Keratinocyte (primary cell): ENCODE measurements at regions not wholly inside any gene's neighbourhood (a gene's known extent, or its start where the extent isn't known, plus 50 kb on each side); places are given as distances from the start of the nearest gene placed in this dataset.
"Not testable (repeated sequence)": the region's sequence is repeated elsewhere in the genome, so short reads cannot be mapped to it uniquely, and the experiment has no call there.

Experiments
- DNase-seq: peaks from one replicate; pipeline ENCODE4 v3.0.0-alpha.2; 2011; ENCODE audit warnings: low read depth, missing footprints, low spot score
- FAIRE-seq: peaks from 2 replicates; lab custom pipeline; 2011; peaks lifted over from hg19 to GRCh38; lab: Jason Lieb, UNC
- H2AFZ ChIP-seq: 2 replicates; pipeline ENCODE4 v1.6.0; 2012; ENCODE audit warnings: low read length, control low read depth, inconsistent platforms; ENCODE audit not compliant: control insufficient read depth
- H3K27ac ChIP-seq: 2 replicates; pipeline ENCODE4 v1.5.1; 2011; ENCODE audit warnings: low read length; ENCODE audit not compliant: control insufficient read depth, insufficient read depth
- H3K27me3 ChIP-seq: 3 replicates; pipeline ENCODE4 v1.6.0; 2011; ENCODE audit warnings: low read length; ENCODE audit not compliant: control insufficient read depth, insufficient read depth; ENCODE audit errors: extremely low read depth
- H3K36me3 ChIP-seq, 2 experiments: 2 replicates in 1 of 2; 3 replicates in 1 of 2; pipeline ENCODE4 v1.5.1; 2011; ENCODE audit warnings: low read length in 2 of 2, mild to moderate bottlenecking in 1 of 2; ENCODE audit not compliant: control insufficient read depth in 2 of 2, insufficient read depth in 2 of 2; ENCODE audit errors: extremely low read depth in 1 of 2
- H3K4me1 ChIP-seq: 3 replicates; pipeline ENCODE4 v1.5.1; 2011; ENCODE audit warnings: low read length; ENCODE audit not compliant: control insufficient read depth, insufficient read depth; ENCODE audit errors: extremely low read depth
- H3K4me2 ChIP-seq: 3 replicates; pipeline ENCODE4 v1.6.0; 2011; ENCODE audit warnings: low read depth, low read length; ENCODE audit not compliant: control insufficient read depth, insufficient read depth; ENCODE audit errors: extremely low read depth
- H3K4me3 ChIP-seq, 3 experiments: fragments of 200-600 bp in 1 of 3; sonication (generic) in 1 of 3; 2 replicates in 2 of 3; 3 replicates in 1 of 3; pipeline ENCODE4 v1.5.1; 2011 to 2016; ENCODE audit warnings: low read length in 3 of 3, mild to moderate bottlenecking in 3 of 3, control low read depth in 2 of 3, inconsistent platforms in 1 of 3, low read depth in 1 of 3, mixed read lengths in 1 of 3, mixed run types in 1 of 3, moderate library complexity in 1 of 3; ENCODE audit not compliant: control insufficient read depth in 2 of 3, insufficient read depth in 2 of 3; ENCODE audit errors: extremely low read depth in 1 of 3
- H3K79me2 ChIP-seq: 2 replicates; pipeline ENCODE4 v1.6.0; 2012; ENCODE audit warnings: low read length; ENCODE audit not compliant: control insufficient read depth, insufficient read depth
- H3K9ac ChIP-seq: 3 replicates; pipeline ENCODE4 v1.6.0; 2011; ENCODE audit warnings: low read length; ENCODE audit not compliant: control insufficient read depth, insufficient read depth; ENCODE audit errors: extremely low read depth
- H3K9me1 ChIP-seq: 3 replicates; pipeline ENCODE4 v1.6.0; 2011; ENCODE audit warnings: low read length; ENCODE audit not compliant: control insufficient read depth, insufficient read depth; ENCODE audit errors: extremely low read depth
- H3K9me3 ChIP-seq: 2 replicates; pipeline ENCODE4 v1.5.1; 2012; ENCODE audit warnings: low read depth, low read length; ENCODE audit not compliant: control insufficient read depth
- H4K20me1 ChIP-seq: 3 replicates; pipeline ENCODE4 v1.6.0; 2011; ENCODE audit warnings: low read length; ENCODE audit not compliant: control insufficient read depth, insufficient read depth; ENCODE audit errors: extremely low read depth
- CTCF ChIP-seq, 3 experiments: IDR thresholded peaks in 1 of 3; conservative IDR thresholded peaks in 1 of 3; optimal IDR thresholded peaks in 1 of 3; 2 replicates in 2 of 3; 3 replicates in 1 of 3; pipeline versions ENCODE3 to v1.5.1; 2011; ENCODE audit warnings: low read length in 3 of 3, mild to moderate bottlenecking in 3 of 3, moderate library complexity in 2 of 3, control low read depth in 1 of 3, inconsistent platforms in 1 of 3; ENCODE audit not compliant: insufficient read depth in 2 of 3; ENCODE audit errors: extremely low read depth in 1 of 3
- EZH2 ChIP-seq: IDR thresholded peaks from one replicate; pipeline ENCODE4 v1.6.1; 2012; ENCODE audit warnings: inconsistent platforms, mild to moderate bottlenecking, low read length, moderate library complexity
- dilution Hi-C: fragments of 300-500 bp; cut with MboI; formaldehyde crosslinking; loops from one replicate; pipeline ENCODE4 v1.7.0; 2020; ENCODE audit warnings: low sequenced_read_pairs; ENCODE audit not compliant: extremely low pct_ligation_motif_present

- FAIRE-seq (no peak), DNase-seq (no peak)
- Histone ChIP-seq H2AFZ (no peak overlapping the region), H4K20me1 (no peaks in the 10 kb centered on the region), H3K4me3 (no peak overlapping the region), H3K36me3 (no peaks in the 10 kb centered on the region), H3K27ac (no peak overlapping the region), H3K4me1 (no peaks in the 10 kb centered on the region), H3K4me2 (no peak overlapping the region), H3K9ac (no peak overlapping the region), H3K27me3 (no peaks in the 10 kb centered on the region), H3K9me3 (no peaks in the 10 kb centered on the region), H3K9me1 (no peaks in the 10 kb centered on the region), H3K79me2 (no peaks in the 10 kb centered on the region)
- dilution Hi-C loops = no loop called here
- TF ChIP-seq CTCF (optimal IDR thresholded peaks at IDR 0.05 in 1 of 3, IDR thresholded peaks at IDR 0.05 in 1 of 3, conservative IDR thresholded peaks at IDR 0.05 in 1 of 3; ENCODE audit: extremely low read depth in 1 of 3, insufficient read depth in 2 of 3, low read length in 3 of 3) (no peak), EZH2 (no peak)
These were observed 134.7 kb upstream of the RSPO3 start for GRCh38 chr6:126983779-126984178.

GRCh38 chr6:126988125-126988524 lies 130.3 kb upstream of the RSPO3 start:
- H3K9me1 ChIP-seq, H4K20me1 ChIP-seq, H3K4me3 ChIP-seq, H3K9ac ChIP-seq, FAIRE-seq, H3K27me3 ChIP-seq, H3K4me2 ChIP-seq, H2AFZ ChIP-seq, H3K9me3 ChIP-seq, DNase-seq, dilution Hi-C loops, H3K4me1 ChIP-seq, H3K36me3 ChIP-seq, H3K27ac ChIP-seq, H3K79me2 ChIP-seq: not testable (repeated sequence)

GRCh38 chr6:127000631-127001030 lies 117.8 kb upstream of the RSPO3 start:
- Histone ChIP-seq H3K9me3 (no peaks in the 10 kb centered on the region), H4K20me1 (no peaks in the 10 kb centered on the region), H3K27ac (no peak overlapping the region), H3K4me3 (no peak overlapping the region), H3K4me1 (no peaks in the 10 kb centered on the region), H2AFZ (no peak overlapping the region), H3K9ac (no peak overlapping the region), H3K27me3 (no peaks in the 10 kb centered on the region), H3K4me2 (no peak overlapping the region), H3K79me2 (no peaks in the 10 kb centered on the region), H3K36me3 (no peaks in the 10 kb centered on the region), H3K9me1 (no peaks in the 10 kb centered on the region)
- FAIRE-seq (no peak), DNase-seq (no peak)
- TF ChIP-seq EZH2 (no peak), CTCF (optimal IDR thresholded peaks at IDR 0.05 in 1 of 3, IDR thresholded peaks at IDR 0.05 in 1 of 3, conservative IDR thresholded peaks at IDR 0.05 in 1 of 3; ENCODE audit: extremely low read depth in 1 of 3, insufficient read depth in 2 of 3, low read length in 3 of 3) (no peak)
- dilution Hi-C loops = no loop called here
